Retinal pigment epithelial cell (primary cell): ENCODE measurements at regions not wholly inside any gene's neighbourhood (a gene's known extent, or its start where the extent isn't known, plus 50 kb on each side); places are given as distances from the start of the nearest gene placed in this dataset.

Experiments used
- DNase-seq: peaks from one replicate; pipeline ENCODE4 v3.0.0-alpha.2; 2010; ENCODE audit warnings: low read depth
- H3K4me3 ChIP-seq: 2 replicates; pipeline ENCODE4 v1.5.1; 2011; ENCODE audit warnings: mild to moderate bottlenecking, low read length, control low read depth, moderate library complexity
- TF ChIP-seq, protein P1 (sequence below): conservative IDR thresholded peaks from 2 replicates; pipeline ENCODE4 v1.5.1; 2011; ENCODE audit warnings: low read depth, low read length, control low read depth, inconsistent platforms

DNA sequence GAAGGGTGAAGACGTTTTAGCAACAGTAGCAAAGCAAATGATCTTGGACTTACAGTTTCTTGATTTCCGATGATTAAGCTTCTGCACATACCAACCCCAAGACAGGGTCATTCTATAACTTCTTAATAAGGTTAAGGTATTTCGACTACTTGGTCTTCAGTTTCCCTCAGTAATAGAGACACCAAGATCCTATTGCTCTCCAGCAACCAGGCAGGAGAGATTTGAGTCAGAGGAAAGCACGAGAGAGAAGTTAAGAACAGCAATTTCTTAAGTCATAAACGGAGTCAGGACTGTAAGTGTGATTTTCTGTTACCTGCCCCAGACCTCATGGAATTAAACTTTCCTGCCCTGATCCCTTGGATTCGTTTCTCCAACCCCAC is 215.6 kb downstream of the TTC8 start:
- no peak overlapping the region for H3K4me3 ChIP-seq
- TF ChIP-seq, protein P1, sequence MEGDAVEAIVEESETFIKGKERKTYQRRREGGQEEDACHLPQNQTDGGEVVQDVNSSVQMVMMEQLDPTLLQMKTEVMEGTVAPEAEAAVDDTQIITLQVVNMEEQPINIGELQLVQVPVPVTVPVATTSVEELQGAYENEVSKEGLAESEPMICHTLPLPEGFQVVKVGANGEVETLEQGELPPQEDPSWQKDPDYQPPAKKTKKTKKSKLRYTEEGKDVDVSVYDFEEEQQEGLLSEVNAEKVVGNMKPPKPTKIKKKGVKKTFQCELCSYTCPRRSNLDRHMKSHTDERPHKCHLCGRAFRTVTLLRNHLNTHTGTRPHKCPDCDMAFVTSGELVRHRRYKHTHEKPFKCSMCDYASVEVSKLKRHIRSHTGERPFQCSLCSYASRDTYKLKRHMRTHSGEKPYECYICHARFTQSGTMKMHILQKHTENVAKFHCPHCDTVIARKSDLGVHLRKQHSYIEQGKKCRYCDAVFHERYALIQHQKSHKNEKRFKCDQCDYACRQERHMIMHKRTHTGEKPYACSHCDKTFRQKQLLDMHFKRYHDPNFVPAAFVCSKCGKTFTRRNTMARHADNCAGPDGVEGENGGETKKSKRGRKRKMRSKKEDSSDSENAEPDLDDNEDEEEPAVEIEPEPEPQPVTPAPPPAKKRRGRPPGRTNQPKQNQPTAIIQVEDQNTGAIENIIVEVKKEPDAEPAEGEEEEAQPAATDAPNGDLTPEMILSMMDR: no peak

DNA sequence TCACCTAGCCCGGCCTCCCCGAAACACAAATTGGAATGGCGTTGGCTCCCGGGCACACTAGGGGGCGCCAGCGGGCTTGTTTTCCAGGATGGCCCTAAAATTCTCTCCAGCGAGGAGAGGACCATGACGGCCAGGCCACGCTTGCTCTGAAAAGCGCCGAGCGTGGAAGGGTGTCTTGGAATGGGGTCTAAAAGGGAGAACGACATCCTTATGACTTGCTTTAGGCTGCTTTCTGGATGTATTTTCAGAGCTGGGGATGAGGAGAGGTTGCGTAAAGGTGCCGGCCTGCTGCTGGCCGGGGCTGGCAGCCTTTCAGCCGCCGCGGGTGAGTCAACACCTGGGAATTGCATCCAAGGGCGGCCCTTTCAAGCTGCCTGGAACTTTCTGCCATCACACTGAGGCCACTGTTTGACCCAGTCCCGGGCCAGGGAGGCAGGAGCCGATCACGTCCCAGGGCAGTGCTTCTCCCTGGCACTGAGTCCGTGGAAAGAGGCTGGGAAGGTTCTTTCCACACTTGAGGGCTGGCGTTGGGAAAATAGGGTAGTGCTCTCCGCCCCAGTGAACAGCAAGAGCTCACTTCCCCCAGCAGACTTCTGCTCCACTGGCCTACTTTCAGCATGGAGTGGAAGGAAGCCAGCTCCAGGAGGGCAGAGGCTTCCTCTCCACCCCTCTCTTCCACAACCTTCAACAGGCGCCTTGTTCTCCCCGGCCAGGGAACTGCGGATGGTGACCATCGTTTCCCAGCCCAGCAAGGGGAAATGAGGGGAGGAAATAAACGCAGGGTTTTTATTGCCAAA is 216.2 kb downstream of the TTC8 start:
- TF ChIP-seq, protein P1: peak; percentile 95
- peak; percentile 64 for DNase-seq
- H3K4me3 ChIP-seq: peak overlapping the region; percentile 50

More for the DNA sequence above, 215.6 kb downstream of the TTC8 start:
- DNase-seq: no peak

DNA sequence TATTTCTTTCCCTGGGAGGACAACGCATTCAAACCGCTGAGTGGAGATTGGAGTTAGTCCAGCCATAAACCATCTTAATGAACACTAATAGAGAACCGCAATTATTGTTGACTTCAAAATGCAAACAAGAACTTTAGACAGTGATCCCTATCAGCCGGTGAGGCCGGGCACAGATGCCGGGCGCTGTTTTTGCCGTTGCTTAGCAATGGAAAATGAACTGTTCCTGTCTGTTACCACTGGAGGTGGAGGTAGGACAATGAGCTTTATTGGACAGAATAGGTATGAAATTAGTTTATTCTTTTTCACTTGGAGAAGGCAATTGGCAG is 216.8 kb downstream of the TTC8 start:
- DNase-seq: no peak
- no peak overlapping the region for H3K4me3 ChIP-seq
- TF ChIP-seq, protein P1: no peak

GRCh38 chr14:89042021-89042420 is 217.6 kb downstream of the TTC8 start:
- no peak overlapping the region for H3K4me3 ChIP-seq
- TF ChIP-seq, protein P1: no peak
- no peak for DNase-seq

DNA sequence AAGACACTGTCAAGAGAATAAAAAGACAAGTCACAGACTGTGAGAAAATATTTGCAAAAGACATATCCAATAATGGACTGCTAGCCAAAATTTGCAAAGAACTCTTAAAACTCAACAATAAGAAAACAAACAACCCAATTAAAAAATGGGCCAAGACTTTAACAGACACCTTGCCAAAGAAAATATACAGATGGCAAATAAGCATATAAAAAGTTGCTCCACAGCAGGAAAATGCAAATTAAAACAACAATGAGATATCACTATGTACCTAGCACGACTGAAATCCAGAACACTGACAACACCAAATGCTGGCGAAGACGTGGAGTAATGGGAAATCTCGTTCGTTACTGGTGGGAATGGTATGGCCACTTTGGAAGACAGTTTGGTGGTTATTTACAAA is 228.9 kb downstream of the TTC8 start:
- DNase-seq: no peak
- no peak overlapping the region for H3K4me3 ChIP-seq
- TF ChIP-seq, protein P1: no peak

- TF ChIP-seq, protein P1: no peak
- no peak for DNase-seq
- no peak overlapping the region for H3K4me3 ChIP-seq
Measured at GRCh38 chr14:89056394-89056793, 231.9 kb downstream of the TTC8 start.

DNA sequence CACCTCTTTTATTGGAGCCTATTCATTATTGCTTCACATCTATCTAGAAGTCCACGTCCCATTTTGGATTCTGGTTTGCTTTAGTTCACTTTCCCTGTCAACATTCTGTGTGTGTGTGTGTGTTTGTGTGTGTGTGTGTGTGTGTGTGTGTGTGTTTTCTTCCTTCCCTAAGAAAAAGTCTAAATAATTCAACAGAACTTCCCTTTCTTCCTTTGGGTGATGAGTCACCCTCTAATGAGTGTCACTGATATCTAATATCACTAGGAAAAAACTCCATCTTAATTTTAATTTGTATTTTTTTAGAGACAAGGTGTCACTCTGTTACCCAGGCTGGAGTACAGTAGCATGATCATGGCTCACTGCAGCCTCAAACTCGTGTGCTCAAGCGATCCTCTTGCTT is 234.2 kb downstream of the TTC8 start:
- no peak for DNase-seq
- H3K4me3 ChIP-seq: no peak overlapping the region

More for the DNA sequence above, 234.2 kb downstream of the TTC8 start:
- TF ChIP-seq, protein P1: no peak
